EH (cell line): ENCODE measurements at regions not wholly inside any gene's neighbourhood (a gene's known extent, or its start where the extent isn't known, plus 50 kb on each side); places are given as distances from the start of the nearest gene placed in this dataset.
"Not testable (repeated sequence)": the region's sequence is repeated elsewhere in the genome, so short reads cannot be mapped to it uniquely, and the experiment has no call there.

Source experiments
- DNase-seq: peaks from one replicate; pipeline ENCODE4 v3.0.0-alpha.2; 2015; ENCODE audit warnings: low read depth

DNA sequence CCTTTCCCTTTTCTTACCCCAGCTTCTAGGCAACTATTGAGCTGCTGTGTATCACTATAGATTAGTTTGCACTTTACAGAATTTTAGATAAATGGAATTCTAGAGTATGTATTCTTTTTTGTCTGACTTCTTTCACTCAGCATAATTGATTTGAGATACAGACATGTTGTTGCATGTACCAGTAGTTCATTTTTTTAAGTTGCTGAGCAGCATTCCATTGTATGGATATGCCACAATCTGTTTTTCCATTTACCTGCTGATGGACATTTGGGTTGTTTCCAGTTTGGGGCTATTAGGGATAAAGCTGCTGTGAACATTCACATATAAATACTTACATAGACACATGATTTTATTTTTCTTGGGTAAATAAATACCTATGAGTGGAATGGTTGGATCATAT lies 135.7 kb downstream of the IGF1 start:
- no peak for DNase-seq

DNA sequence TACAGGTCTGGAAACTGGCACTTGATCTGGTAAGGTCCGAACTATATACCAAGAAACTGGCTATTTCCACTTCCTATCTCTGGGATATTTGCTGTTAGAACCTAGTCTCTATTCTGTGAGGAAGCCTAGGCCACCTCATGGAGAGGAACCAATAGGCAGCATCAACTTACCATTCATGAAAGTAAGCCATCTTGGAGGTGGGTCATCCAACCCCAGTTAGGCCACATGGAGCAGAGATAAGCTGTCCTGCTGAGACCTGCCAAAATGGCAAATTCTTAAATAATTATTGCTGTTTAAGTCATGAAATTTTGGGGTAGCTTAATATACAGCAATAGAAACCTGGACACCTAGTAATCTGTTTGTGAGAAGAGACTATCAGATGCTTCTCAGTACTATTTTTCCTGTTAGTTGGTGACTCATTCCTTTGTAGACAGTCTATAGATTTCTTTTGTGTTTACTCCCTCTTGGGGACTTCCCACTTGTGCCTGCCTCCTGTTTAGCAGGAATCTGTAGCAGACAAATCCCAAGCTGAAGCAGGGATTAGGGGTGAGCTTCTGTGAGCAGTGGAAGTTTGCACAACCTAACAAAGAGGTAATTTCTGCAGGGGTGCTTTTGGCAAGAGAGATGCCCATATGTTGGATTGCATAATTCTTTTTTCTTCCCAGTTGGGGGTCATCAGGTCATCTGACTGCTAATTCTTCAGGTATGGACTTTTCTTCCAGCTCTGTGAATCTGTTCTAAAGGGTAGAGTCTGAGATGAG lies 136.8 kb downstream of the IGF1 start:
- DNase-seq = peak; percentile 29

GRCh38 chr12:102342281-102343006 lies 137.9 kb downstream of the IGF1 start:
- no peak for DNase-seq

DNA sequence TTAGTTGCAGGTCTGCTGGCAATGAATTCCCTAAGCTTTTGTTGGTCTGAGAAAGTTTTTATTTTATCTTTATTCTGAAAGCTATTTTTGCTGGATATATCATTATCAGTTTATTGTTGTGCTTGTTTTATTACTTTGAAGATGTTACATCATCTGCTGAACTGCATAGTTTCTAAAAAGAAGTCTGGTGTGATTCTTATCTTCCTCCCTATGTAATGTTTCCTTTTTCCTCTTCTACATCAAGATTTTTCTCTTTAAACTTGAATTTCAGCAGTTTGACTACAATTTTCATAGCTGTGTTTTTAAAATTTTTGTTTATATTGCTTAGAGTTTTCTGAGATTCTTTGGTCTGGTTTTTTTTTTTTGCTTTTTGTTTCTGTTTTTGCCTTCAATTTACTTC lies 137.1 kb upstream of the PMCH start:
- no peak for DNase-seq

GRCh38 chr12:102331419-102331818 lies 133.8 kb upstream of the PMCH start:
- DNase-seq = no peak

DNA sequence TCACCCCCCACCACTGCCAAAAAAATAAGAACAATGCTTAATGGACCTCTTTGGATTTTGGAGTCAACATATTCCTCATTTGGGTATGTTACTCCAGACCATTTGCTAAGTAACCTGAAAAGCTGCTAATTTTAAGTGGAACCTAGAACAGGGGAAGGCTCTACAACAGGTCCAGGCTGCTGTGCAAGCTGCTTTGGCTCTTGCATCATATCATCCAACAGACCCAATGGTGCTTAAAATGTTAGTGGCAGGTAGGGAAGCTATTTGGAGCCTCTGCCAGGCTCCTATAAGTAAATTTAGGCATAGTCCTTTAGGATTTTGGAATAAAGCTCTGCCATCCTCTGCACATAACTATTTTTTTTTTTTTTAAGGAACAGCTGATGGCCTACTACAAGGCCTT lies 132.2 kb upstream of the PMCH start:
- DNase-seq = no peak

DNA sequence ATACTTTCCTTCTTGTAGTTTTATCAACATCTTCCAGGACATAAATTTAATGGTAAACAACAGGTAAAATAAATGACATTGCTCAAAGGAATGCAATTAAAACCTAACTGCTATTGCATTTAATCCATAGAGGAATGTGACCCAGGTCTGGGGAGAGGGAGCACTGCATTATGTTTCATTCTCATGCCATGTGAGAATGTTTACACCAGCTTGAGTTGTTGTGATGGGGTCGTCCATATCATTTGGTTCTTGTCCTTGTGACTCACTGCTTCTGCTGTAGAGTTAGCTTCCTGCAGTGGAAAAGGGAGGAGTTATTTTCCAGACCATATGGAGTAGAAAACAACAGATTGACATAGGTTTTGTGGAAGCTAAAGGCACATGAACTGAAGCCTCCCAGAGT lies 129.3 kb upstream of the PMCH start:
- peak; percentile 3 for DNase-seq

DNA sequence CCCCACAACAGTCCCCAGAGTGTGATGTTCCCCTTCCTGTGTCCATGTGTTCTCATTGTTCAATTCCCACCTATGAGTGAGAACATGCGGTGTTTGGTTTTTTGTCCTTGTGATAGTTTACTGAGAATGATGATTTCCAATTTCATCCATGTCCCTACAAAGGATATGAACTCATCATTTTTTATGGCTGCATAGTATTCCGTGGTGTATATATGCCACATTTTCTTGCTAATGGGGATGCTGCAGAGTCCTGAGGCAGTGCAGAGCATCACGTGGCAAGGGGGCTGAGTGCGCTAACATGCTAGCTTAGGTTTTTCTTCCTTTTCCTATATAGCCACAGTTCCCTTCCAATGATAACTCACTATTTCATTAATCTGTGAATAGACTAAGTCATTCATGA lies 127.5 kb upstream of the PMCH start:
- DNase-seq = not testable (repeated sequence)

DNA sequence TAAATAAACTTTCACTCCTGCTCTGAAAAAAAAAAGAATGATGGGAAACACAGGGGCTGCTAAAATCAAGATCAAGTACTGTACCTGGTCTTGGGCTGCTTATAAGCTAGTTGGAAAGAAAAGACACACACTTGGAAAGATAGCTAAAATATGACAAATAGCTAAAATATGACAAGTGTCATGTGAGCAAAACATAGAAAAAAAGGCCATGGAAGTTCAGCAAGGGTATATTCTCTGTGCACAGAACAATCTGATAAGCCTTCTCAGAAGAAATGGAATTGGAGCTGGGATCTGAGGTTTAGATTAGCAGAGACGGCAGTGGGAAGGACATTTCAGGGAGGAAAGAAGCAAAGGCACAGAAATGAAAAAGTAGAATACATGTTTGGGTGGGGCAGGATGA lies 126.2 kb upstream of the PMCH start:
- DNase-seq = peak; percentile 9

DNA sequence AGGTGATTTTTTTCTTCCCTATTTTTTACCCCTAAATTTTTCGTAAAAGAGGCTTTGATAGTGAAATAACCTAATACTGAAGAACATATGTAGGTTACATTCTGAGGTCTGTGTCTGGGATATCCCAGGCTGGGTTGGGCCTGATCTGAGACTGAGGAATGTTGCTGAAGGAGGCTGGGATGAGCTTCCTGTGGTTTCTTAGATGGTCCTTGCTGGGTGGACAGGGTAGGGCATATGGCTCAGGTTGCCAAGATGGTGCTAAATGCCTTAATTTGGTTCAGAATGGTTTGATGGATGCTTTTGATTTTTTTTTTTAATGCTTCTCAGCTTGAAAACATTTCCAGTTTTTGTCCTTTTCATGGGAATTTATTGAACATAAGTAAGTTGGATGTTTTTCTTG lies 124.6 kb upstream of the PMCH start:
- no peak for DNase-seq

GRCh38 chr12:102321305-102322082 lies 123.9 kb upstream of the PMCH start:
- DNase-seq = no peak

- DNase-seq = no peak
These were observed 119.5 kb upstream of the PMCH start for GRCh38 chr12:102317155-102317554.

DNA sequence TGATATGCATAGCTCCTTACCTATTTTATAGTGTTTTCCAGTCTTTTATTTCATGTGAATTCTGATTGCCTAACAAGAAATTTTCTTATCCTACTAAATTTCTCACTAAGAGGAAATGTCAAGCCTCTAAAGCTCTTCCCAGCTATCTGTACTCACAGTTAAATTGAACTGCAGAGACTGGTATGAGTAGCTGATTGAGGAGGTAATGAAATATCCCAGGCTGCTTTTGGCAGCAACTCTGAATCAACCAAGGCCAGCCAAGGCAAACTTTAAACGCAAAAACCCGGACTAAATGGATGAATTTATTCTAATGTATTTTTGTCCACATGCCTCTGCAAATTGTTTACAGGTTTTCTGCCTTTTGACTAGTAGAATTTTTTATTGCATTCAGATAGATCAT lies 119.1 kb upstream of the PMCH start:
- no peak for DNase-seq

DNA sequence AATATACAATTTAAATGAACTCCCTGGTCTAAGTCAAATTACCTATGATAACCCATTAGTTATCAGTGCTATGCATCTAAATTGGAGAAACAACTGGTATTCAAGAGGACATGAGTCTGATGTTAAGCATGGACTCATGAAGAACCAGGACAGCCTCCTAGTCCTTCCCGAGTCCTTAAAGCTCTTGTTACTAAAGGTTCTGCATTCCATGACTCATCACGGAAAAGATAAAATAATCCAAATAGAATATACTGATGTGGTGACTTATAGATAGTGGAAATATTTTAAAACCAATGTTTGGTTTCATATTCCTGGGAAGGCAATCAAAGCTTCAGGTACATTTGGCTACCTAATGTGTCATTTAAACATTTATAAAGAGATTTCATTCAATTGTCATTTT lies 117.2 kb upstream of the PMCH start:
- peak; percentile 19 for DNase-seq

DNA sequence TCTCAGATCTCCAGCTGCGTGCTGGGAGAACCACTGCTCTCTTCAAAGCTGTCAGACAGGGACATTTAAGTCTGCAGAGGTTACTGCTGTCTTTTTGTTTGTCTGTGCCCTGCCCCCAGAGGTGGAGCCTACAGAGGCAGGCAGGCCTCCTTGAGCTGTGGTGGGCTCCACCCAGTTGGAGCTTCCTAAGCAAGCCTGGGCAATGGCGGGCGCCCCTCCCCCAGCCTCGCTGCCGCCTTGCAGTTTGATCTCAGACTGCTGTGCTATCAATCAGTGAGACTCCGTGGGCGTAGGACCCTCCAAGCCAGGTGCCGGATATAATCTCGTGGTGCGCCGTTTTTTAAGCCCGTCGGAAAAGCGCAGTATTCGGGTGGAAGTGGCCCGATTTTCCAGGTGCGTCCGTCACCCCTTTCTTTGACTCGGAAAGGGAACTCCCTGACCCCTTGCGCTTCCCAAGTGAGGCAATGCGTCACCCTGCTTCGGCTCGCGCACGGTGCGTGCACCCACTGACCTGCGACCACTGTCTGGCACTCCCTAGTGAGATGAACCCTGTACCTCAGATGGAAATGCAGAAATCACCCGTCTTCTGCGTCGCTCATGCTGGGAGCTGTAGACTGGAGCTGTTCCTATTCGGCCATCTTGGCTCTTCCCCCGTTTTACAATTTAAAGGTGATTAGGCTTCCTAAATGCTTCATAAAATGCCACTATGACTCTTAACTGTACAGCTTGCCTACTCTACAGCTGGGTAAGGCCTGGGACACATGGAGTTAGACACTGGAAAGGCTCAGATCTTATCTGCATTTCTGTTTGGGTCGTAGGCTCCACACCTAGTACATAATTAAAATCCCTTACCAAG lies 115.7 kb upstream of the PMCH start:
- DNase-seq = not testable (repeated sequence)

DNA sequence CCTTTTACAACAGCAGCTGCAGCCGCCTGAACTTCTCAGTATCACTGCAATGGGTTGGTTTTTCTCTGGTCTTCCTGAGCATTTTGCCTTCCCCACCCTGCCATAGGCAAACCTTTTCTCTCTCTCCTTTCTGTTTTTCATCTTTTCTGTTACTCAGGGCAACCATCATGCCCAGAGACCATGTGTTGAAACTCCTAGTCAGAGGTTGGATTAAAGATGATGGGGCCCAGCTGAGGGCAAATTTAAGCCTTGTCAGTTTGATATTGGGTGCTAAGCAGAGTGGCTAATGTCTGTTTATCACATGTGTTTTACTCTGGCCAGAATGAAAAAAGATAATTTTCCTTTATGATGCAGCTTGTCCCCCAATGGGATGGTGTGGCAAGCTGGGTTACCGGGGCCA lies 107.9 kb upstream of the PMCH start:
- no peak for DNase-seq

GRCh38 chr12:102304667-102305066 lies 107.0 kb upstream of the PMCH start:
- DNase-seq = not testable (repeated sequence)

- DNase-seq = peak; percentile 56
These were observed 104.9 kb upstream of the PMCH start for GRCh38 chr12:102302553-102302952.

GRCh38 chr12:102301547-102301946 lies 103.9 kb upstream of the PMCH start:
- DNase-seq = no peak

DNA sequence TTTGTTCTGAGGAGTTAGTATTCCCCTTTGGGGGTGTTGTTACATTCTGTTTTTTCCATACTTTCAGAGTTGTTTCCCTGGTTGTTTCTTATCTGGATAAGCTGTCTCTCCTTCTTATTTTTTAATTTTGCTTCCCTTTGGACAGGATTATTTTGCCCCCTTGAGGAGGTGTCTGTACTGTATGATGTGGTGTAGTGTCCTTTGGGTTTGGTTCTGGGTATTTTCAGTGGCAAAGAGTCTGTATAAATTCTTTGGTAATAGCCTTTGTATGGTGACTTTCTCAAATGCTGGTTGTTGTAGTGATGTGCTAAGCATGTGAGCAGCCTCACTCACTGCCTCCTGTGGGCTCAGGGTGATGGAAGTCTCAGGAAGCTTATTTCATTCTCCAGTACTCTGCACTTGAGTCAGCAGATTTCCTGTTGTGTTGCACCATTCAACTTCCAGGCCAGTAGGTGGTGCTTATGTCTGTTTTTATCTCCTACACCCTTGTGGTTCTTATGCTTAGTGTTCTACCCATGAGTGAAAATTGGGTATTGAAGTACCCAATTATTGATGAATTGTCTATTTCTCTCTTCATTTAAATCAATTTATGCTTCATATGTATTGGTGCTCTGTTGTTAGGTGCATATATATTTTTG lies 103.3 kb upstream of the PMCH start:
- DNase-seq = peak; percentile 70

- DNase-seq = peak; percentile 43
These were observed 102.1 kb upstream of the PMCH start for GRCh38 chr12:102299731-102300130.
